ENCODE measurements at regions not wholly inside any gene's neighbourhood (a gene's known extent, or its start where the extent isn't known, plus 50 kb on each side); places are given as distances from the start of the nearest gene placed in this dataset.

- peak; percentile 85 for DNase-seq (ENCODE audit: low spot score)
- Mint-ChIP-seq H3K27ac (ENCODE audit: unreplicated experiment) (no peak overlapping the region), H3K4me1 (ENCODE audit: low read depth) (peaks cover 25% of the 10 kb centered on the region), H3K9me3 (ENCODE audit: low read depth) (no peaks in the 10 kb centered on the region), H3K36me3 (ENCODE audit: low read depth) (no peaks in the 10 kb centered on the region), H3K27me3 (ENCODE audit: low read depth) (peaks cover 3% of the 10 kb centered on the region), H3K4me3 (ENCODE audit: unreplicated experiment) (no peak overlapping the region)
- no peak for TF ChIP-seq CTCF (IDR thresholded peaks at IDR 0.05)
Measured at GRCh38 chr10:124288928-124289850, 129.5 kb downstream of the OAT start.

GRCh38 chr10:124288486-124288885, 130.2 kb downstream of the OAT start:
- DNase-seq (ENCODE audit: low spot score): no peak
- TF ChIP-seq CTCF (IDR thresholded peaks at IDR 0.05): no peak
- Mint-ChIP-seq H3K36me3 (ENCODE audit: low read depth) (no peaks in the 10 kb centered on the region), H3K4me1 (ENCODE audit: low read depth) (peaks cover 22% of the 10 kb centered on the region), H3K27me3 (ENCODE audit: low read depth) (peaks cover 3% of the 10 kb centered on the region), H3K27ac (ENCODE audit: unreplicated experiment) (no peak overlapping the region), H3K4me3 (ENCODE audit: unreplicated experiment) (no peak overlapping the region), H3K9me3 (ENCODE audit: low read depth) (no peaks in the 10 kb centered on the region)

DNA sequence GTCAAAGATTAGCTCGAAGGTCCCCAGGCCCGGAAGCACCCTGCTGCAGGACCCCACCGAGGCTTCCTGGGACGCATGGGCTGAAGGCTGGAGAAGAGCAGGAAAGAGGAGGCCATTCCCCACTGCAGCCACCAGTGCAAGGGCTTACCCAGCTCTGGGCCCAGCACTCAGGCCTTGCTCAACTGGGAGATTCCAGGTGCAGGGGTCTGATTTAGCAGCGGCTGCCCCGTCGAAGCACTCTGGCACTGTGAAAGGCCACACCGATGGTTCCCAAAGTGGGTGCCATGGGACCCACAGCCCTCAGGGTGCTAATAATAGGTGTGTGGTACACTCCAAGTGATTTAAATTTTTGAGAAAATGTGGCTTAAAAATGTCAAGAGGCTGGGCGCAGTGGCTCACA, 130.9 kb downstream of the OAT start:
- H3K9me3 Mint-ChIP-seq (ENCODE audit: low read depth): no peaks in the 10 kb centered on the region
- H3K4me3 Mint-ChIP-seq (ENCODE audit: unreplicated experiment): no peak overlapping the region
- peaks cover 3% of the 10 kb centered on the region for H3K27me3 Mint-ChIP-seq (ENCODE audit: low read depth)
- DNase-seq (ENCODE audit: low spot score): peak; percentile 79
- TF ChIP-seq CTCF (IDR thresholded peaks at IDR 0.05): no peak
- H3K27ac Mint-ChIP-seq (ENCODE audit: unreplicated experiment): no peak overlapping the region
- no peaks in the 10 kb centered on the region for H3K36me3 Mint-ChIP-seq (ENCODE audit: low read depth)
- peaks cover 16% of the 10 kb centered on the region for H3K4me1 Mint-ChIP-seq (ENCODE audit: low read depth)

DNA sequence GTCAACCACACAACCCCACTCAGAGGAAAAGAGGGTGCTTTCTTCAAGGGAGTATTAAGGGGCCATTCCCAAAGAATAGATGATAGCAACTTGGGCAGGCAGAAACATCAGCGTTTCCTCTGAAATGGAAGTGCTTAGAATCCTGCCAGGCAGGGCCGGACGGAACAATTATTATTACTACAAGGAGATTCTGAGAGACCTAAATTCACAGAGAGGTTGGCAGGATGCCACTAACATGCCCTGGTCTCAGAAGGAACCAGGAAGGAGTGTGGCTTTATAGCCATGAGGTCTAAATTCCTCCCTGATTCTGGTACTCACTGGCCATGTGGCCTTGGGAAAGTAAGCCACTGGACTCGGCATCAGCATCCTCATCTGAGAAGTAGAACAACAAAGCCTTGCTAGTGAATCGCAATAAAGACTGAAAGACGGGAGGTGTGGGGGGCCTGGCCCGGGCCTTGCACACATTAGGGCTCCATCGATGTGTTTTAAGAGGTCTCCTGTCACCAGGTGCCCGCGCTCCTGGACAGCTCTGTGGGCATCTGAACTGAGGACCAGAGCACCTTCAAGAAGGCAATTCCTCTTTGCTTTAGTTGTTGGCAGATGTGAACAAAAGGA, 131.5 kb downstream of the OAT start:
- no peak for TF ChIP-seq CTCF (IDR thresholded peaks at IDR 0.05)
- H3K9me3 Mint-ChIP-seq (ENCODE audit: low read depth): no peaks in the 10 kb centered on the region
- H3K4me1 Mint-ChIP-seq (ENCODE audit: low read depth): peaks cover 16% of the 10 kb centered on the region
- DNase-seq (ENCODE audit: low spot score): peak; percentile 49
- H3K4me3 Mint-ChIP-seq (ENCODE audit: unreplicated experiment): no peak overlapping the region
- H3K27ac Mint-ChIP-seq (ENCODE audit: unreplicated experiment): no peak overlapping the region
- H3K36me3 Mint-ChIP-seq (ENCODE audit: low read depth): no peaks in the 10 kb centered on the region
- H3K27me3 Mint-ChIP-seq (ENCODE audit: low read depth): peaks cover 3% of the 10 kb centered on the region

DNA sequence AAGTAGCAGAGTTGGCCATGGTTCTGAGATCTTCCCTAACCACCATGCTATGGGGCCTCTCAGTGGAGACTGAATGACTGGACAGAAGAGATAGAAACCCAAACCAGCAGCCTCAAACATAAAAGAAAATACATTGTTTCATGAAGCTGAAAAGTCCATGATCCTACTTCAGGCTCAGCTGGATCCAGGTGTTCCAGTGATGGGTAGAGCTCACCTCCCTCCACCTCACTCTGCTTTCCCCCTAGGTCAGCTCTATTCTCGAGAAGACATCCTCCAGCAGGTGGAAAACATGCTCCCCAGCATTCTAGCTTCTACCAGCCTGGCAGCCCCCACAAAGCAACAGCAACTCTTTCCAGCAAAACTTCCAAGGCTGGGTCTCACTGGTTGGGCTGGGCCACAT, 132.1 kb downstream of the OAT start:
- H3K27ac Mint-ChIP-seq (ENCODE audit: unreplicated experiment): no peak overlapping the region

More for the DNA sequence above, 132.1 kb downstream of the OAT start:
- no peak for TF ChIP-seq CTCF (IDR thresholded peaks at IDR 0.05)
- Mint-ChIP-seq H3K27me3 (ENCODE audit: low read depth) (peaks cover 5% of the 10 kb centered on the region), H3K4me1 (ENCODE audit: low read depth) (peaks cover 16% of the 10 kb centered on the region), H3K36me3 (ENCODE audit: low read depth) (no peaks in the 10 kb centered on the region), H3K4me3 (ENCODE audit: unreplicated experiment) (no peak overlapping the region), H3K9me3 (ENCODE audit: low read depth) (no peaks in the 10 kb centered on the region)
- DNase-seq (ENCODE audit: low spot score): no peak
